ENCODE measurements at regions not wholly inside any gene's neighbourhood (a gene's known extent, or its start where the extent isn't known, plus 50 kb on each side); places are given as distances from the start of the nearest gene placed in this dataset.

- Histone ChIP-seq H2AFZ (ENCODE audit: low read length) (no peak overlapping the region), H3K79me2 (ENCODE audit: low read length) (no peaks in the 10 kb centered on the region), H3K9ac (ENCODE audit: low read length) (no peak overlapping the region), H3K4me3 (ENCODE audit: low read length) (no peak overlapping the region), H3K36me3 (ENCODE audit: insufficient read depth, low read length) (no peaks in the 10 kb centered on the region), H3K27me3 (ENCODE audit: low read length) (no peaks in the 10 kb centered on the region), H3K27ac (ENCODE audit: low read length) (no peak overlapping the region), H3K9me3 (ENCODE audit: low read length) (peaks cover 18% of the 10 kb centered on the region), H3K9me2 (replicated peaks; ENCODE audit: insufficient read depth, low read length) (no peaks in the 10 kb centered on the region), H3K4me2 (ENCODE audit: low read depth, low read length, poor library complexity, severe bottlenecking) (no peak overlapping the region), H4K20me1 (ENCODE audit: insufficient read depth, low read depth, low read length) (no peaks in the 10 kb centered on the region), H3K4me1 (ENCODE audit: low read length) (no peaks in the 10 kb centered on the region)
- no peak for DNase-seq
Observed at GRCh38 chr1:80517062-80517461, 1283.7 kb upstream of the ADGRL2 start.

GRCh38 chr1:80509965-80510522 lies 1290.7 kb upstream of the ADGRL2 start:
- no peaks in the 10 kb centered on the region for H3K36me3 ChIP-seq (ENCODE audit: insufficient read depth, low read length)
- no peak overlapping the region for H3K4me3 ChIP-seq (ENCODE audit: low read length)
- H3K4me2 ChIP-seq (ENCODE audit: low read depth, low read length, poor library complexity, severe bottlenecking) = no peak overlapping the region
- no peak overlapping the region for H3K27ac ChIP-seq (ENCODE audit: low read length)
- no peak overlapping the region for H3K9ac ChIP-seq (ENCODE audit: low read length)
- H3K9me2 ChIP-seq (replicated peaks; ENCODE audit: insufficient read depth, low read length) = no peaks in the 10 kb centered on the region
- no peaks in the 10 kb centered on the region for H3K79me2 ChIP-seq (ENCODE audit: low read length)
- no peaks in the 10 kb centered on the region for H3K27me3 ChIP-seq (ENCODE audit: low read length)
- no peak for DNase-seq
- H4K20me1 ChIP-seq (ENCODE audit: insufficient read depth, low read depth, low read length) = no peaks in the 10 kb centered on the region
- H2AFZ ChIP-seq (ENCODE audit: low read length) = no peak overlapping the region
- no peaks in the 10 kb centered on the region for H3K4me1 ChIP-seq (ENCODE audit: low read length)
- peaks cover 13% of the 10 kb centered on the region for H3K9me3 ChIP-seq (ENCODE audit: low read length)

- Histone ChIP-seq H4K20me1 (ENCODE audit: insufficient read depth, low read depth, low read length) (no peaks in the 10 kb centered on the region), H3K9ac (ENCODE audit: low read length) (no peak overlapping the region)
- no peak for DNase-seq
Observed at GRCh38 chr1:80506216-80506615, 1294.5 kb upstream of the ADGRL2 start.

GRCh38 chr1:80498673-80499072 lies 1302.1 kb upstream of the ADGRL2 start:
- H3K79me2 ChIP-seq (ENCODE audit: low read length) = no peaks in the 10 kb centered on the region
- H3K4me2 ChIP-seq (ENCODE audit: low read depth, low read length, poor library complexity, severe bottlenecking) = no peak overlapping the region
- H3K27ac ChIP-seq (ENCODE audit: low read length) = no peak overlapping the region
- no peaks in the 10 kb centered on the region for H3K36me3 ChIP-seq (ENCODE audit: insufficient read depth, low read length)
- no peak overlapping the region for H3K9ac ChIP-seq (ENCODE audit: low read length)
- DNase-seq = no peak
- no peaks in the 10 kb centered on the region for H4K20me1 ChIP-seq (ENCODE audit: insufficient read depth, low read depth, low read length)
- no peaks in the 10 kb centered on the region for H3K4me1 ChIP-seq (ENCODE audit: low read length)
- no peaks in the 10 kb centered on the region for H3K9me2 ChIP-seq (replicated peaks; ENCODE audit: insufficient read depth, low read length)
- H3K4me3 ChIP-seq (ENCODE audit: low read length) = no peak overlapping the region
- H3K9me3 ChIP-seq (ENCODE audit: low read length) = peaks cover 15% of the 10 kb centered on the region
- H2AFZ ChIP-seq (ENCODE audit: low read length) = no peak overlapping the region
- H3K27me3 ChIP-seq (ENCODE audit: low read length) = no peaks in the 10 kb centered on the region

More at GRCh38 chr1:80506216-80506615, 1294.5 kb upstream of the ADGRL2 start:
- Histone ChIP-seq H3K27me3 (ENCODE audit: low read length) (no peaks in the 10 kb centered on the region), H2AFZ (ENCODE audit: low read length) (no peak overlapping the region), H3K4me2 (ENCODE audit: low read depth, low read length, poor library complexity, severe bottlenecking) (no peak overlapping the region), H3K4me1 (ENCODE audit: low read length) (no peaks in the 10 kb centered on the region), H3K4me3 (ENCODE audit: low read length) (no peak overlapping the region), H3K79me2 (ENCODE audit: low read length) (no peaks in the 10 kb centered on the region), H3K9me2 (replicated peaks; ENCODE audit: insufficient read depth, low read length) (no peaks in the 10 kb centered on the region), H3K36me3 (ENCODE audit: insufficient read depth, low read length) (no peaks in the 10 kb centered on the region), H3K9me3 (ENCODE audit: low read length) (peaks cover 7% of the 10 kb centered on the region), H3K27ac (ENCODE audit: low read length) (no peak overlapping the region)

- H3K9me2 ChIP-seq (replicated peaks; ENCODE audit: insufficient read depth, low read length) = no peaks in the 10 kb centered on the region
- no peak for DNase-seq
Observed at GRCh38 chr1:80495806-80496205, 1304.9 kb upstream of the ADGRL2 start.

GRCh38 chr1:80472145-80472544 lies 1328.6 kb upstream of the ADGRL2 start:
- Histone ChIP-seq H3K9ac (ENCODE audit: low read length) (no peak overlapping the region), H3K9me2 (replicated peaks; ENCODE audit: insufficient read depth, low read length) (no peaks in the 10 kb centered on the region), H2AFZ (ENCODE audit: low read length) (no peak overlapping the region), H3K9me3 (ENCODE audit: low read length) (peaks cover 36% of the 10 kb centered on the region; the same call in 1 of the 2 replicates), H3K36me3 (ENCODE audit: insufficient read depth, low read length) (no peaks in the 10 kb centered on the region), H4K20me1 (ENCODE audit: insufficient read depth, low read depth, low read length) (no peaks in the 10 kb centered on the region), H3K4me2 (ENCODE audit: low read depth, low read length, poor library complexity, severe bottlenecking) (no peak overlapping the region), H3K27ac (ENCODE audit: low read length) (no peak overlapping the region), H3K4me1 (ENCODE audit: low read length) (no peaks in the 10 kb centered on the region), H3K27me3 (ENCODE audit: low read length) (no peaks in the 10 kb centered on the region), H3K79me2 (ENCODE audit: low read length) (no peaks in the 10 kb centered on the region), H3K4me3 (ENCODE audit: low read length) (no peak overlapping the region)
- DNase-seq = no peak

More at GRCh38 chr1:80495806-80496205, 1304.9 kb upstream of the ADGRL2 start:
- no peak overlapping the region for H3K27ac ChIP-seq (ENCODE audit: low read length)
- H3K27me3 ChIP-seq (ENCODE audit: low read length) = no peaks in the 10 kb centered on the region
- no peak overlapping the region for H3K4me3 ChIP-seq (ENCODE audit: low read length)
- no peaks in the 10 kb centered on the region for H4K20me1 ChIP-seq (ENCODE audit: insufficient read depth, low read depth, low read length)
- H3K36me3 ChIP-seq (ENCODE audit: insufficient read depth, low read length) = no peaks in the 10 kb centered on the region
- H3K79me2 ChIP-seq (ENCODE audit: low read length) = no peaks in the 10 kb centered on the region
- no peak overlapping the region for H2AFZ ChIP-seq (ENCODE audit: low read length)
- H3K9ac ChIP-seq (ENCODE audit: low read length) = no peak overlapping the region
- peaks cover 22% of the 10 kb centered on the region for H3K9me3 ChIP-seq (ENCODE audit: low read length)
- H3K4me1 ChIP-seq (ENCODE audit: low read length) = no peaks in the 10 kb centered on the region
- H3K4me2 ChIP-seq (ENCODE audit: low read depth, low read length, poor library complexity, severe bottlenecking) = no peak overlapping the region

GRCh38 chr1:80468356-80468755 lies 1332.4 kb upstream of the ADGRL2 start:
- peaks cover 26% of the 10 kb centered on the region; the same call in 1 of the 2 replicates for H3K9me3 ChIP-seq (ENCODE audit: low read length)
- H3K4me3 ChIP-seq (ENCODE audit: low read length) = no peak overlapping the region
- no peak overlapping the region for H2AFZ ChIP-seq (ENCODE audit: low read length)
- no peaks in the 10 kb centered on the region for H3K9me2 ChIP-seq (replicated peaks; ENCODE audit: insufficient read depth, low read length)
- DNase-seq = no peak
- H3K36me3 ChIP-seq (ENCODE audit: insufficient read depth, low read length) = no peaks in the 10 kb centered on the region
- no peaks in the 10 kb centered on the region for H3K79me2 ChIP-seq (ENCODE audit: low read length)
- no peaks in the 10 kb centered on the region for H3K27me3 ChIP-seq (ENCODE audit: low read length)
- no peak overlapping the region for H3K4me2 ChIP-seq (ENCODE audit: low read depth, low read length, poor library complexity, severe bottlenecking)
- H3K4me1 ChIP-seq (ENCODE audit: low read length) = no peaks in the 10 kb centered on the region
- H4K20me1 ChIP-seq (ENCODE audit: insufficient read depth, low read depth, low read length) = no peaks in the 10 kb centered on the region
- no peak overlapping the region for H3K27ac ChIP-seq (ENCODE audit: low read length)
- no peak overlapping the region for H3K9ac ChIP-seq (ENCODE audit: low read length)

- H3K4me3 ChIP-seq (ENCODE audit: low read length) = no peak overlapping the region
- no peak overlapping the region for H3K9ac ChIP-seq (ENCODE audit: low read length)
- no peaks in the 10 kb centered on the region for H4K20me1 ChIP-seq (ENCODE audit: insufficient read depth, low read depth, low read length)
- no peaks in the 10 kb centered on the region for H3K27me3 ChIP-seq (ENCODE audit: low read length)
- DNase-seq = no peak
- H3K36me3 ChIP-seq (ENCODE audit: insufficient read depth, low read length) = no peaks in the 10 kb centered on the region
- H2AFZ ChIP-seq (ENCODE audit: low read length) = no peak overlapping the region
- no peaks in the 10 kb centered on the region for H3K79me2 ChIP-seq (ENCODE audit: low read length)
- no peak overlapping the region for H3K4me2 ChIP-seq (ENCODE audit: low read depth, low read length, poor library complexity, severe bottlenecking)
- no peaks in the 10 kb centered on the region for H3K4me1 ChIP-seq (ENCODE audit: low read length)
- H3K9me2 ChIP-seq (replicated peaks; ENCODE audit: insufficient read depth, low read length) = no peaks in the 10 kb centered on the region
- no peak overlapping the region for H3K27ac ChIP-seq (ENCODE audit: low read length)
- H3K9me3 ChIP-seq (ENCODE audit: low read length) = peaks cover 15% of the 10 kb centered on the region
Observed at GRCh38 chr1:80462006-80462405, 1338.7 kb upstream of the ADGRL2 start.
